ENCODE measurements at regions not wholly inside any gene's neighbourhood (a gene's known extent, or its start where the extent isn't known, plus 50 kb on each side); places are given as distances from the start of the nearest gene placed in this dataset.

DNA sequence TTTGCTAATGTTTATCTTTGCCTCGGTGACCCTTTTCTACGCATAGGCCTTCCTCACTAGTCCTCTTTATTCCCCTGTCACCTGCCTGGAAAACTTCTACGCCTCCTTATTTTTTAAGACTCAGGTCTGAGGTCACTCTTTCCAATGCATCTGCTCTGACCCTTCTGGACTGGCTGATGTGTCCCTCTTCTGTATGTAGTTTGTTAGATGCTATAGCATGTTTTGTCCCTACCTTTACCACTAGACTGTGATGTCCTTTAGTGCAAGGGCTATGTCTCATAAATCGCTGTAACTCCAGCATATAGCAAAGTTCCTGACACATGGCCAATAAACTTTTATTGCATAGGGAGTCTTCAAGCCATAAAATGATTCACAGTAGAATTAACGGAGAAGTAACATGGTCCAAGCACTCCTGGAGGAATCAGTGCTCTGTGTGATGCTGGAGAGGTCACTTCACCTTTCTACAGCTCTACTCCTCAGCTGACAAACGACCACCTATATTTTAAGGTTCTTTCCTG is 872.5 kb upstream of the SLIT2 start:
- no peaks in the 10 kb centered on the region for H3F3A ChIP-seq (ENCODE audit: control insufficient read depth, insufficient read depth)
- H3K79me2 ChIP-seq (ENCODE audit: control insufficient read depth, low read length), result no peaks in the 10 kb centered on the region
- no peaks in the 10 kb centered on the region for H3K9me2 ChIP-seq (replicated peaks; ENCODE audit: control insufficient read depth, low read length)
- H3K9me3 ChIP-seq (ENCODE audit: control insufficient read depth, insufficient read depth, low read length), result no peaks in the 10 kb centered on the region
- TF ChIP-seq EZH2phosphoT487 (IDR thresholded peaks at IDR 0.05; ENCODE audit: borderline replicate concordance, low read length), result no peak
- no peak overlapping the region for H3K4me3 ChIP-seq (ENCODE audit: low read length)
- no peak overlapping the region for H3K4me2 ChIP-seq (ENCODE audit: low read length)
- H3K27ac ChIP-seq (ENCODE audit: low read depth, low read length), result no peak overlapping the region
- no peaks in the 10 kb centered on the region for H3K36me3 ChIP-seq (ENCODE audit: control insufficient read depth, low read length)
- H3K27me3 ChIP-seq (ENCODE audit: control insufficient read depth, low read length), result no peaks in the 10 kb centered on the region
- no peaks in the 10 kb centered on the region for H4K20me1 ChIP-seq (ENCODE audit: control insufficient read depth, insufficient read depth, low read depth, low read length)
- H3K4me1 ChIP-seq (ENCODE audit: control insufficient read depth, low read length), result no peaks in the 10 kb centered on the region

DNA sequence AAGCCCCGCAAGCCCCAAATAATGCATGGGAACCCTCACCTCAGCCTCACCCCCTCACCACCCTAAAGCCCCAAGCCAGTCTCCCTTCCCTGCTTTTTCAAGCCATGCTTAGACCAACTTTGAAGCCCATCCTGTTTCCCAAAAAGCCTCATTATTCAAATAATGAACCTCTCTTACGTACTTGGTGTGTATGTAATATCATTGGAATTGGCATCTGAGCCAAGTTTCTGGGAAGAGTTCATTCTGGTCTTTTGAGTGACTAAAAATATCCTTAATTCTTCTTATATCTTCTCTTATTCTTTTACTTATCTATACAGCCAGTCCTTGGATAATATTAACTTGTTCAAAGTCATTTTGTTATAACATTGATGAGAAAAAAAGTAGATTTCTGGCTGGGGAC is 875.8 kb upstream of the SLIT2 start:
- Histone ChIP-seq H3K9me2 (replicated peaks; ENCODE audit: control insufficient read depth, low read length) (no peaks in the 10 kb centered on the region), H3K4me3 (ENCODE audit: low read length) (no peak overlapping the region), H4K20me1 (ENCODE audit: control insufficient read depth, insufficient read depth, low read depth, low read length) (no peaks in the 10 kb centered on the region), H3K9me3 (ENCODE audit: control insufficient read depth, insufficient read depth, low read length) (no peaks in the 10 kb centered on the region), H3K79me2 (ENCODE audit: control insufficient read depth, low read length) (no peaks in the 10 kb centered on the region), H3F3A (ENCODE audit: control insufficient read depth, insufficient read depth) (no peaks in the 10 kb centered on the region), H3K27me3 (ENCODE audit: control insufficient read depth, low read length) (no peaks in the 10 kb centered on the region), H3K36me3 (ENCODE audit: control insufficient read depth, low read length) (no peaks in the 10 kb centered on the region), H3K4me1 (ENCODE audit: control insufficient read depth, low read length) (no peaks in the 10 kb centered on the region), H3K4me2 (ENCODE audit: low read length) (no peak overlapping the region), H3K27ac (ENCODE audit: low read depth, low read length) (no peak overlapping the region)
- TF ChIP-seq, protein P1, sequence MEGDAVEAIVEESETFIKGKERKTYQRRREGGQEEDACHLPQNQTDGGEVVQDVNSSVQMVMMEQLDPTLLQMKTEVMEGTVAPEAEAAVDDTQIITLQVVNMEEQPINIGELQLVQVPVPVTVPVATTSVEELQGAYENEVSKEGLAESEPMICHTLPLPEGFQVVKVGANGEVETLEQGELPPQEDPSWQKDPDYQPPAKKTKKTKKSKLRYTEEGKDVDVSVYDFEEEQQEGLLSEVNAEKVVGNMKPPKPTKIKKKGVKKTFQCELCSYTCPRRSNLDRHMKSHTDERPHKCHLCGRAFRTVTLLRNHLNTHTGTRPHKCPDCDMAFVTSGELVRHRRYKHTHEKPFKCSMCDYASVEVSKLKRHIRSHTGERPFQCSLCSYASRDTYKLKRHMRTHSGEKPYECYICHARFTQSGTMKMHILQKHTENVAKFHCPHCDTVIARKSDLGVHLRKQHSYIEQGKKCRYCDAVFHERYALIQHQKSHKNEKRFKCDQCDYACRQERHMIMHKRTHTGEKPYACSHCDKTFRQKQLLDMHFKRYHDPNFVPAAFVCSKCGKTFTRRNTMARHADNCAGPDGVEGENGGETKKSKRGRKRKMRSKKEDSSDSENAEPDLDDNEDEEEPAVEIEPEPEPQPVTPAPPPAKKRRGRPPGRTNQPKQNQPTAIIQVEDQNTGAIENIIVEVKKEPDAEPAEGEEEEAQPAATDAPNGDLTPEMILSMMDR (IDR thresholded peaks at IDR 0.05; ENCODE audit: low read depth, low read length, poor library complexity, severe bottlenecking), result no peak
- no peak for TF ChIP-seq EZH2phosphoT487 (IDR thresholded peaks at IDR 0.05; ENCODE audit: borderline replicate concordance, low read length)

DNA sequence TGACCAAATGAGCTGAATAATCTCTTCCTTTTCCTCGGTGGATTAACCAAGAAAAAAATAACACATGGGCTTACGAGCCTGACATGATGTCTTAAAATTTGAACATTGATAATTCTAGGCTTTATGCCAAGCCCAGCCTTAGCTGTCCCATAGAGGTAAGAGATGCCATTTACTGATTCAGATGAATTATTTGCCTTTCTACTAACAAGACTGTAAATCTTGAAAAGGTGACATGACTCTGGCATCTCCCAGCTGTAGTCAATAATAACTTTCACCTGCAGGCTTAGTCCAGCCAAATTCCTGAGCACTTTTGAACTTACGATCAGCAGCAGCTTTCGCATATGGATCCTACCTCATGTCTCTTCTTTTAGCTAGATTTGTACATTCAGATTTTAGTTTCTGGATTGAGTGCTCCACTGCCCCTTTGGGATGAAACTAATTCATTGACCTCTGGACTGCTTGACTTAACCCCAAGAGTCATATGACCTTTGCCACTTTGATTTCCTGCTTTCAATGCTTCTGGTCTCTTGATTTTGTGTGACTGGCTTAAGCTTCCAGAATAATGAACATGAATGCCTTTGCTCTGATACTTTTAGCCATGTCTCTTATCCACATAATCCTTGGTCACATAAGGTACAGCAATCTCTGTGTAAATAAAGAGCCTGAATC is 876.4 kb upstream of the SLIT2 start:
- no peaks in the 10 kb centered on the region for H3K9me2 ChIP-seq (replicated peaks; ENCODE audit: control insufficient read depth, low read length)
- no peaks in the 10 kb centered on the region for H3F3A ChIP-seq (ENCODE audit: control insufficient read depth, insufficient read depth)
- no peak overlapping the region for H3K27ac ChIP-seq (ENCODE audit: low read depth, low read length)
- no peaks in the 10 kb centered on the region for H3K36me3 ChIP-seq (ENCODE audit: control insufficient read depth, low read length)
- TF ChIP-seq EZH2phosphoT487 (IDR thresholded peaks at IDR 0.05; ENCODE audit: borderline replicate concordance, low read length), result no peak
- H4K20me1 ChIP-seq (ENCODE audit: control insufficient read depth, insufficient read depth, low read depth, low read length), result no peaks in the 10 kb centered on the region
- H3K4me1 ChIP-seq (ENCODE audit: control insufficient read depth, low read length), result no peaks in the 10 kb centered on the region
- H3K4me3 ChIP-seq (ENCODE audit: low read length), result no peak overlapping the region
- no peaks in the 10 kb centered on the region for H3K9me3 ChIP-seq (ENCODE audit: control insufficient read depth, insufficient read depth, low read length)
- H3K4me2 ChIP-seq (ENCODE audit: low read length), result no peak overlapping the region
- no peaks in the 10 kb centered on the region for H3K27me3 ChIP-seq (ENCODE audit: control insufficient read depth, low read length)
- no peaks in the 10 kb centered on the region for H3K79me2 ChIP-seq (ENCODE audit: control insufficient read depth, low read length)

DNA sequence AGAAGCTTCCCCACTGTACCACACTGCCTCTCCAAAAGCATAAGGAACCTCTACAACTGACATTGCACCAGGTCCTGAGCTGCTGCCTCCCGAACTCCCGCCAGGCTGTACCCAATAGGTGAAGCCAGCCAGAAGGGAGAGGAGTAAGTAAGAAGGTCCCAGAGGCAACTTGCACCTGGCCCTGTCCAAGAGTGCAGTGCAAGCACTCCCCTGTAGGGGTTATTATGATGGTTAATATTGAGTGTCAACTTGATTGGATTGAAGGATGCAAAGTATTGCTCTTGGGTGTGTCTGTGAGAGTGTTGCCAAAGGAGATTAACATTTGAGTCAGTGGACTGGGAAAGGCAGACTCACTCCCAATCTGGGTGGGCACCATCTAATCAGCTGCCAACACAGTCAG is 879.3 kb upstream of the SLIT2 start:
- no peak for TF ChIP-seq EZH2phosphoT487 (IDR thresholded peaks at IDR 0.05; ENCODE audit: borderline replicate concordance, low read length)
- TF ChIP-seq, protein P1 (IDR thresholded peaks at IDR 0.05; ENCODE audit: low read depth, low read length, poor library complexity, severe bottlenecking), result no peak
- Histone ChIP-seq H3K27ac (ENCODE audit: low read depth, low read length) (no peak overlapping the region), H3K9me3 (ENCODE audit: control insufficient read depth, insufficient read depth, low read length) (no peaks in the 10 kb centered on the region), H3K4me1 (ENCODE audit: control insufficient read depth, low read length) (no peaks in the 10 kb centered on the region), H3K9me2 (replicated peaks; ENCODE audit: control insufficient read depth, low read length) (no peaks in the 10 kb centered on the region), H3K79me2 (ENCODE audit: control insufficient read depth, low read length) (no peaks in the 10 kb centered on the region), H3K27me3 (ENCODE audit: control insufficient read depth, low read length) (no peaks in the 10 kb centered on the region), H3K4me2 (ENCODE audit: low read length) (no peak overlapping the region), H3F3A (ENCODE audit: control insufficient read depth, insufficient read depth) (no peaks in the 10 kb centered on the region), H3K36me3 (ENCODE audit: control insufficient read depth, low read length) (no peaks in the 10 kb centered on the region), H3K4me3 (ENCODE audit: low read length) (no peak overlapping the region), H4K20me1 (ENCODE audit: control insufficient read depth, insufficient read depth, low read depth, low read length) (no peaks in the 10 kb centered on the region)

All from DOHH2 (cell line).